D721Med (cell line): ENCODE measurements at regions not wholly inside any gene's neighbourhood (a gene's known extent, or its start where the extent isn't known, plus 50 kb on each side); places are given as distances from the start of the nearest gene placed in this dataset.

ENCODE experiments used
- DNase-seq: peaks from one replicate; pipeline ENCODE4 v3.0.0; 2011; ENCODE audit warnings: low spot score; ENCODE audit not compliant: insufficient read length
- FAIRE-seq: peaks from 2 replicates; lab custom pipeline; 2011; peaks lifted over from hg19 to GRCh38; lab: Jason Lieb, UNC
- TF ChIP-seq, protein P1 (sequence below): IDR thresholded peaks from 2 replicates; pipeline ENCODE4 v1.5.1; 2012; ENCODE audit warnings: mild to moderate bottlenecking, control low read depth; ENCODE audit not compliant: insufficient read depth; ENCODE audit errors: missing control alignments

DNA sequence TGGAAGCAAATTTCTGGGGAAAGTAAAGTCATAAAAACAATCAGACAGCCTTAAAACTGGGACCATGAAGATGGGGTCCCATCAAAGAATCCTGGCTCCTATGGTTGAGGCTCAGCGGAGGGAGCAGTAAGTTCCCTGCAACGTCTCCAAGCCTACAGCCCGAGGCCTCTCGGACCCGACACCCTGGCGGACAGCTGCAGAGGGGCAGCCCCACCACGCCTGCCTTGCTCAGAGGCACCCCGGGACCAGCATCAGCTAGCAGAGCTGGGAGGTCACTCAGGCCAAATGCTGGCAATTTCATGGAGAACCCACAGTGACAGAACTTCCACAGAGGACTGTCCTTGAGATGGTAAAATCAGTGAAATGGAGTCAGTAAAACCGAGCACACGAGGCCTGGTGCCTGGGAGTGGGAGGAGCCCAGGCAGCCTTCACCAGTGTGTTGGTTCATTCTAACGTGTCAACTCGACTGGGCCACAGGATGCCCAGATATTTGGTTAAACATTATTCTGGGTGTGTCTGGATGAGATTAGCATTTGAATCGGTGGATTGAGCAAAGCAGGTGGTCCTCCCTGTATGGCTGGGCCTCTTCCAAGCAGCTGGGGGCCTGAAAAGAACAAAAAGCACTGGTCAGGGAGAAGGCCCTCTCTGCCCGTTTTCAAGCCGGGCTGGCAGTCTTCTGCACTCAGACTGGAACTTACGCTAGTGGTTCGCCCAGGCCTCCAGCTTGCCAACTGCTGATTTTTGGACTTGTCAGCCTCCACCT, 96.2 kb upstream of the INSIG1 start:
- TF ChIP-seq, protein P1, sequence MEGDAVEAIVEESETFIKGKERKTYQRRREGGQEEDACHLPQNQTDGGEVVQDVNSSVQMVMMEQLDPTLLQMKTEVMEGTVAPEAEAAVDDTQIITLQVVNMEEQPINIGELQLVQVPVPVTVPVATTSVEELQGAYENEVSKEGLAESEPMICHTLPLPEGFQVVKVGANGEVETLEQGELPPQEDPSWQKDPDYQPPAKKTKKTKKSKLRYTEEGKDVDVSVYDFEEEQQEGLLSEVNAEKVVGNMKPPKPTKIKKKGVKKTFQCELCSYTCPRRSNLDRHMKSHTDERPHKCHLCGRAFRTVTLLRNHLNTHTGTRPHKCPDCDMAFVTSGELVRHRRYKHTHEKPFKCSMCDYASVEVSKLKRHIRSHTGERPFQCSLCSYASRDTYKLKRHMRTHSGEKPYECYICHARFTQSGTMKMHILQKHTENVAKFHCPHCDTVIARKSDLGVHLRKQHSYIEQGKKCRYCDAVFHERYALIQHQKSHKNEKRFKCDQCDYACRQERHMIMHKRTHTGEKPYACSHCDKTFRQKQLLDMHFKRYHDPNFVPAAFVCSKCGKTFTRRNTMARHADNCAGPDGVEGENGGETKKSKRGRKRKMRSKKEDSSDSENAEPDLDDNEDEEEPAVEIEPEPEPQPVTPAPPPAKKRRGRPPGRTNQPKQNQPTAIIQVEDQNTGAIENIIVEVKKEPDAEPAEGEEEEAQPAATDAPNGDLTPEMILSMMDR, result no peak
- FAIRE-seq (no peak), DNase-seq (no peak)

DNA sequence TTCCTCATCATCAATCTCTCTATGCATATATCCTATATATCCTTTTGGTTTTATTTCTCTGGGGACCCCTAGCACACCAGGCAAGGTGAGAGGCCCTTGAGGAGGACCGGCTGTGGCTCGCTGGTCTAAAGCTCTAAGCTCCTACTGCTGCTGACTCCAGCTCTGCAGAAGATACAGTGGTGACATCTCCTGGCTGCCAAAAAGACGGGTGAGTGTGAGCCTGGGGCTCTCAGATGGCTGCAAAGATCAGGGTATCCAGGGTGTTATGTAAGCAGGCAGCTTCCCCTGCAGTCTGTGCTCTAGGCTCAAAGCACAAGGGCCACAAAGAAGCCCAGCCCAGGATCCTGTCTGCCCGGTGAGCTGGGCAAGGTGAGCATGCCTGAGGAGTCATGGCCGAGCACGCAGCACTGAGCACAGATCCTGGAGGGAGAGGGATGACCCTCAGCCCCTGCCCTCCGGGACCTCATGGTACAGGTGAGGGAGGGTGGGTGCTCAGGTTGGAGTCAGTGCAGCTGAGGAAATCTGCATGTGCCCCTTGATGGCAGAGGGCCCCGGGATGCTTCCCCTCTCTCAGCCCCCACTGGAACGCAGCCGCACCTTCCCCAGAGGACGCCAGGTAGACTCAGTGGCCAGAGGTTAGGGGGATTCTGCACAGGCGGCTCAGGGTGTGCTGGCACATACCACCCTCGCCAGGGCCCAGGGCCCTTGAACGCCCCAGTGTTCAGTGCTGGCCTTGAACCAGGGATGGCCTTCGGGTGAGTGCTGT, 95.4 kb upstream of the INSIG1 start:
- TF ChIP-seq, protein P1, result no peak
- DNase-seq (no peak), FAIRE-seq (no peak)

DNA sequence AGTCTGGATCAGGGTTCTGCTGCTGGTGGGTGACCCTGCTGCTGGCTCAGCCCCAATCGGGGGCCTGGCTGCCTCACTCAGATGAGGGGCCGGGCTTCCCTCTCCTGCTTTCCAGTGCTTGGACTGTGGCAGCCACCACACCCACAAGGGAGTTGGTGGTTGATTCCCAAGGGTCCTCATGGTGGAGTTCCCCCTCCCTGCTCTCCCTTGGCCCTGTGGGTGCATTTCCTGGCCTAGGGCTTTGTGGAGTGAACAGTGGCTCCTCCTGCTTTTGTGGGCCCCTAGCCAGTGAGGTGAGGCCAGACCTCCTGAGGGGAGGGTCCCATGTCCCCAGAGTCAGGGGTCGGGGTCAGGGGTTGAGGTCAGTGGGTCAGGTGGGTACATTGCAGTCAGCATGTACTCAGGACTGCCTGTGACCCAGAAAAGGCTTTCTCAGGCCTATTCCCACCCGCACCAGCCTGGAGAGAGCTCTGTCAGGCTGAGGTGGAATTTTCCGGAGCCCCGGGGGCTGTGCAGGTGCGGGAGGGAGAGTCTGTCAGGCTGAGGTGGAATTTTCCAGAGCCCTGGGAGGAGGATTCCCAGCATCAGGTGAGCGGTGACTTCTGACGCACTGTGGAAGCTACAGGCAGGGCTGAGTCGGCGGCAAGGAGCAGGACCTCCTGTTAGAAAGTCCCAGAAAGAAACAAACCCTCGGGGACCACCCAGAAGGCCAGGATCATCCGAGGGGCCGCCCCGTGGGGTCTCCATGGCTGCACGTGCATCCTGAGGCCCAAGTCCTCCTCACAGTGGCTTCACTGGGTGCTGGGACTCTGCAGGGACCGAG, 94.4 kb upstream of the INSIG1 start:
- TF ChIP-seq, protein P1, result no peak
- FAIRE-seq (no peak), DNase-seq (no peak)

DNA sequence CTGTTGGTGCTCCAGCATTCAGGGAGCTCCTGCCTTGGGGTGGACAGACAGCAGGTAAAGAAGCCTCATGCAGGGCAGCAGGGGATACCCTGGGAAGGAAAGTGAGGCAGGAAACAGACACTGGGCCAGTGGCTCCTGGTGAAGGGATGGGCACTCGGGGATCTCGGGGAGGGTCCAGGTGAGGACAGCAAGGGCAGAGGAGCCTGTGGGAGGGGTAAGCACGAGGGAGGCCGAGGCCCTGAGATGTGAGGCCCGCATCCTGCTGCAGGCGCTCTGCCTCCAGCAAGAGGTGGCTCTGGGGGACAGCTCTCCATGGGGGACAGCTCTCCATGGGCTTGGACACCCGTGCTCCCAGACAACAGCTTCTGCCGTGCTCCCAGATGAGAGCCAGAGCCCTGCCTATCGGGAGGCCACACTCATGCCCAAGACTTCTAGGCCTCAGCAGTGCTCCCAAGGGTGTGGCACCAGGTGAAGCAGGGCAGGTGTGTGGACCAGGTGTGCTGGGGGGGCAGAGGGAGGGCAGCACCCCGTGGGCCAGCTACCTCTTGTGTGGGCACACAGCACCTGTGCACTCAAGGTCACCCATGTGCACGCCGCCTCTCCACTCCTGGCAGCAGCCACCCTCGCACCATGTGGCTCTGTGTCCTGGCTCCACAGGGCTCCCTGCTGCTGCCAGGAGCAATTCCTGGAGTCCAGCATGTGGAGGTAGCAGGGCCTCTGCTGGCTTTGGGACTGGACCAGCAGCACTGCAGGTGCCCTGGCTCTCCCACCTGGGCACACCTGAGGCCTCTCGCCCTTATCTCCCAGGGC, 93.6 kb upstream of the INSIG1 start:
- FAIRE-seq, result no peak
- TF ChIP-seq, protein P1, result no peak
- no peak for DNase-seq

DNA sequence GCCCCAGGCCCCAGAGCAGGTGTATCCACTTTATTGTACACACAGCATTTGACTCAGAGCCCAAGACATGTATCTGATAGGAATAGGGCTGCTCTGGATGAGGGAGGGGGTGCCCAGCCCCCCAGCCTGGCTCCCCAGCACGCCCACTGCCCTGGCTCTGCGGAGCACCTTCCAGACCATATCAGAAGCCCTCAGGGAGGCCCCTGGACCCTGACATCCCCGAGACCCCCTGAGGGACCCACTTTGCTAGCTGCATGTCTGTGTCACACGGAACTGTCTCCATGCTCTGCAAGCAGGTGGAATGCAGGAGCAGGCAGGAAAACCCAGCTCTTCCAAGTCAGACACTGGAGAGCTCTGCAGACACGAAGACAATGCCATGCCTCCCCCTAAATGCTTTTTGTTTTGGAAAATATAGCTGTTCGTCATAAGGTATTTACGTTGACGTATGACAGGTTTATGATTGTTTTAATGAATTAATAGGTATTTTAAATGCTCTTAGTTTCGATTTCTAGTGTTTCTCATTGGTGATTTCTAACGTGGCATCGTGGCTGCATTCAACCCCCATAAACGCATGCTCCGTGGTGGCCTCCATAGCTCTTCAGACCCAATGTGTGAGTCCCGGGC, 92.8 kb upstream of the INSIG1 start:
- FAIRE-seq (no peak), DNase-seq (no peak)
- TF ChIP-seq, protein P1, result no peak
